OCI-LY1 (cell line): ENCODE measurements at regions not wholly inside any gene's neighbourhood (a gene's known extent, or its start where the extent isn't known, plus 50 kb on each side); places are given as distances from the start of the nearest gene placed in this dataset.

Experiments used
- H2AFZ ChIP-seq: fragments of 200-600 bp; sonication (generic), shearing (Covaris generic); 2 replicates; pipeline ENCODE4 v1.6.0; 2014; ENCODE audit warnings: antibody characterized with exemption, mild to moderate bottlenecking, low read length
- H3F3A ChIP-seq: fragments of 200-600 bp; sonication (generic), shearing (Covaris generic); 2 replicates; pipeline ENCODE4 v1.6.0; 2014; ENCODE audit warnings: mild to moderate bottlenecking, antibody characterized with exemption, low read length, moderate library complexity; ENCODE audit not compliant: insufficient read depth
- H3K27ac ChIP-seq: fragments of 200-600 bp; sonication (generic); 2 replicates; pipeline ENCODE4 v1.5.1; 2014; ENCODE audit warnings: low read length, mixed run types, mild to moderate bottlenecking, low read depth; ENCODE audit not compliant: poor library complexity, severe bottlenecking
- H3K27me3 ChIP-seq: fragments of 200-600 bp; sonication (generic); 2 replicates; pipeline ENCODE4 v1.6.0; 2014; ENCODE audit warnings: antibody characterized with exemption, mild to moderate bottlenecking, low read length, moderate library complexity; ENCODE audit not compliant: insufficient read depth
- H3K36me3 ChIP-seq: fragments of 200-600 bp; sonication (generic); 2 replicates; pipeline ENCODE4 v1.6.1; 2014; ENCODE audit warnings: mild to moderate bottlenecking, antibody characterized with exemption, low read length, moderate library complexity, mixed read lengths; ENCODE audit not compliant: insufficient read depth
- H3K4me1 ChIP-seq: fragments of 200-600 bp; sonication (generic); 2 replicates; pipeline ENCODE4 v1.5.1; 2014; ENCODE audit warnings: mild to moderate bottlenecking, low read length, moderate library complexity; ENCODE audit not compliant: insufficient read depth, severe bottlenecking
- H3K4me2 ChIP-seq: fragments of 200-600 bp; sonication (generic), shearing (Covaris generic); 2 replicates; pipeline ENCODE4 v1.6.1; 2014; ENCODE audit warnings: low read length
- H3K4me3 ChIP-seq: fragments of 200-600 bp; sonication (generic); 2 replicates; pipeline ENCODE4 v1.5.1; 2014; ENCODE audit warnings: low read length, low read depth, mild to moderate bottlenecking, mixed read lengths; ENCODE audit not compliant: poor library complexity, severe bottlenecking
- H3K79me2 ChIP-seq: fragments of 200-600 bp; shearing (Covaris generic); 2 replicates; pipeline ENCODE4 v1.6.1; 2016; ENCODE audit warnings: mixed run types, low read length, mixed read lengths; ENCODE audit not compliant: insufficient read depth
- H3K9ac ChIP-seq: fragments of 200-600 bp; sonication (generic), shearing (Covaris generic); 2 replicates; pipeline ENCODE4 v1.6.1; 2014; ENCODE audit warnings: mild to moderate bottlenecking, low read length, mixed read lengths
- H3K9me2 ChIP-seq: fragments of 200-600 bp; sonication (generic), shearing (Covaris generic); 2 replicates; pipeline ENCODE4 v1.6.1; 2014; ENCODE audit warnings: low read depth, mild to moderate bottlenecking, low read length, mixed read lengths
- H3K9me3 ChIP-seq: fragments of 200-600 bp; shearing (Covaris generic); 2 replicates; pipeline ENCODE4 v1.6.1; 2014; ENCODE audit warnings: low read length, mixed read lengths
- H4K20me1 ChIP-seq: fragments of 200-600 bp; sonication (generic), shearing (Covaris generic); 2 replicates; pipeline ENCODE4 v1.6.0; 2016; ENCODE audit warnings: mild to moderate bottlenecking, low read length; ENCODE audit not compliant: insufficient read depth
- EZH2 ChIP-seq: fragments of 200-600 bp; sonication (generic), shearing (Covaris generic); IDR thresholded peaks from 2 replicates; pipeline ENCODE4 v1.8.0; 2017; ENCODE audit warnings: borderline replicate concordance, mixed run types, mild to moderate bottlenecking, antibody characterized with exemption, low read length, moderate library complexity, mixed read lengths
- TF ChIP-seq, protein P1 (sequence below): fragments of 200-600 bp; sonication (generic), shearing (Covaris generic); IDR thresholded peaks from 2 replicates; pipeline ENCODE4 v1.5.1; 2017; ENCODE audit warnings: mild to moderate bottlenecking, antibody characterized with exemption, low read length, moderate library complexity, mixed read lengths

DNA sequence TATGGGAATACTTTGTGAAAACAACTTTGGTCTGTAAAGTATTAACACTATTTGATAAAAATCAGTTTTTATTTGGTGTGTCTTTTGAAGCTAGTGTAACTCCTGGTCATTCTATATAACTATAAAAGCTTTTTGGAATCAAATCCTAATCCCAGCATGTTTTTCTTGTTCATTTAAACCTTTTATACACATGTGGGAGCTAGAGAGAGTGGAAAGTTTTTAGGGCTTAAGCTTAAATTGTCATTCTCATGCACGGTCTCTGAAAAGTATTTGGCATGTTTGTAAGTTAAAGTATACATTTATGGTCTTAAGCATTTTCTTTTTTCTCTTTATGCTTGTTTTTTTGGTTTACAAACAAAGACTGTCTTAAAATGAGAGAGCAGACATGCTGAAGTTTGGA lies 83.4 kb upstream of the RARB start:
- H3K9me3 ChIP-seq, result no peaks in the 10 kb centered on the region
- no peaks in the 10 kb centered on the region for H3K79me2 ChIP-seq
- no peaks in the 10 kb centered on the region for H3F3A ChIP-seq
- H3K27ac ChIP-seq, result no peak overlapping the region
- H3K4me1 ChIP-seq, result no peaks in the 10 kb centered on the region
- H3K36me3 ChIP-seq, result no peaks in the 10 kb centered on the region
- H2AFZ ChIP-seq, result no peak overlapping the region
- no peaks in the 10 kb centered on the region for H3K9me2 ChIP-seq
- H3K27me3 ChIP-seq, result no peaks in the 10 kb centered on the region
- H3K9ac ChIP-seq, result no peak overlapping the region
- no peak overlapping the region for H3K4me2 ChIP-seq
- no peak overlapping the region for H3K4me3 ChIP-seq
- no peaks in the 10 kb centered on the region for H4K20me1 ChIP-seq
- TF ChIP-seq EZH2, result no peak
- TF ChIP-seq, protein P1, sequence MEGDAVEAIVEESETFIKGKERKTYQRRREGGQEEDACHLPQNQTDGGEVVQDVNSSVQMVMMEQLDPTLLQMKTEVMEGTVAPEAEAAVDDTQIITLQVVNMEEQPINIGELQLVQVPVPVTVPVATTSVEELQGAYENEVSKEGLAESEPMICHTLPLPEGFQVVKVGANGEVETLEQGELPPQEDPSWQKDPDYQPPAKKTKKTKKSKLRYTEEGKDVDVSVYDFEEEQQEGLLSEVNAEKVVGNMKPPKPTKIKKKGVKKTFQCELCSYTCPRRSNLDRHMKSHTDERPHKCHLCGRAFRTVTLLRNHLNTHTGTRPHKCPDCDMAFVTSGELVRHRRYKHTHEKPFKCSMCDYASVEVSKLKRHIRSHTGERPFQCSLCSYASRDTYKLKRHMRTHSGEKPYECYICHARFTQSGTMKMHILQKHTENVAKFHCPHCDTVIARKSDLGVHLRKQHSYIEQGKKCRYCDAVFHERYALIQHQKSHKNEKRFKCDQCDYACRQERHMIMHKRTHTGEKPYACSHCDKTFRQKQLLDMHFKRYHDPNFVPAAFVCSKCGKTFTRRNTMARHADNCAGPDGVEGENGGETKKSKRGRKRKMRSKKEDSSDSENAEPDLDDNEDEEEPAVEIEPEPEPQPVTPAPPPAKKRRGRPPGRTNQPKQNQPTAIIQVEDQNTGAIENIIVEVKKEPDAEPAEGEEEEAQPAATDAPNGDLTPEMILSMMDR, result no peak

DNA sequence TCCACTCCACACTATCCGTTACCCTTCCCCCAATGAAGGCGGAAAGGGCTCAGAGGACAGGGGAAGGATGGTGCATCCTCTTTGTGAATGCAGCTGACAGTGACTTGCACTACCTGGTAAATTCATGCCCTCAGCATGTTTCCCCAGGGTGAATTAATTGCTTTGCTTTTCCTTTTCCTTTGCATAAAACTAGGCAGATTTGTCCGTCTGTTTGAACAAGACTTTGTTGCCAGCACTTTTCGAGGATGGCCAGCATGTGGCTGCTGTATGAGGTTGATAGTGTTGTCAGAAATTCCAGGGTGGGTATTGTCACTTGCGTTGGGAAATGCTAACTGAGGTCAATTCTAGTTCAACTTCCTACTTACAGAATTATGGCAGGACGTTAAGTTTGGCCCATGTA lies 79.0 kb upstream of the RARB start:
- H3K9ac ChIP-seq, result no peak overlapping the region
- no peak for TF ChIP-seq EZH2
- TF ChIP-seq, protein P1, result no peak

DNA sequence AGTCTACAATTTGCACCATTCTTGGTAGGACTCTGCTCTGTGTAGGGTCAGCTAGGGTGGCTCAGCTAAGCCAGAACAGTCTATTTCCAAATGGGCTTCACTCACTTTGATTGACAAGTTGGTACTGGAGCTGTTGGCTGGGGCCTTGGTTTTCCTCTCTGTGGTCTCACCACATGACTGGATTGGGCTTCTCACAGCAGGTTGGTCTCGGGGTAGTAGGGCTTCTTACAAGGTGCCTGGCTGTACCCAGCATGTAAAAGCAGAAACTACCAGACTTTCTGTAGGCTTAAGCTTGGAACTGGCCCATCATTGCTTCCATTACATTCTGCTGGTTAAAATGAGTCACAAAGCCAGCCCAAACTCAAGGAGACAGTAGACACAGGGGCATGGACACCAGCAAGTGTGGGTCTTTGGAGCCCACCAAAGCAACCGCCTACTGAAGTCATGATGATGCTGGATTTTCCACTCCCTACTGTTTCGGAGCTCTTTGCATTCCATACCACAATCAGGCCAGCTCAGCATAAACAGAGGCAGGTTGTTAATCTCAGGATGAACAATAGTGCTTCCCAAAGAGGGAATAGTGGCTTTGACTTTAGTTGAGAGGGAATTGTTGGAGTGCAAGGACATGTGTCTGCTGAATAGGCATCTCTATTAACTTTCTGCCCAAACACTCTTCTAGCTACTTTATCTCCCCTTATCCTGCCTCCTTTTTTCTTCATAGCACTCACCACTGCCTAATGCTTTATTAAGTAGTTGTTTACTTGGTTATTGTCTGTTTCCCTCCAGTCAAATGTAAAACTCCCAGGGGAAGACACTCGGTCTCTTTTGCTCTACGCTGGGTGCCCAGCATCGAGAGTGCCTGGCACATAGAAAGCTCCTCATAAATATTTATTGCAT lies 78.0 kb upstream of the RARB start:
- TF ChIP-seq EZH2, result no peak
- TF ChIP-seq, protein P1, result no peak
- Histone ChIP-seq H3K79me2 (no peaks in the 10 kb centered on the region), H3K9ac (no peak overlapping the region)

More for the DNA sequence above, 79.0 kb upstream of the RARB start:
- Histone ChIP-seq H3F3A (no peaks in the 10 kb centered on the region), H3K4me1 (no peaks in the 10 kb centered on the region), H3K4me3 (no peak overlapping the region), H3K27ac (no peak overlapping the region), H3K9me2 (no peaks in the 10 kb centered on the region), H3K27me3 (peaks cover 4% of the 10 kb centered on the region; the same call in 1 of the 2 replicates), H4K20me1 (no peaks in the 10 kb centered on the region), H3K79me2 (no peaks in the 10 kb centered on the region), H3K36me3 (no peaks in the 10 kb centered on the region), H3K4me2 (no peak overlapping the region), H3K9me3 (no peaks in the 10 kb centered on the region), H2AFZ (no peak overlapping the region)

More for the DNA sequence above, 78.0 kb upstream of the RARB start:
- H4K20me1 ChIP-seq, result no peaks in the 10 kb centered on the region
- no peak overlapping the region for H2AFZ ChIP-seq
- no peaks in the 10 kb centered on the region for H3F3A ChIP-seq
- no peaks in the 10 kb centered on the region for H3K4me1 ChIP-seq
- no peak overlapping the region for H3K27ac ChIP-seq
- no peaks in the 10 kb centered on the region for H3K36me3 ChIP-seq
- H3K9me2 ChIP-seq, result no peaks in the 10 kb centered on the region
- no peaks in the 10 kb centered on the region for H3K9me3 ChIP-seq
- no peak overlapping the region for H3K4me2 ChIP-seq
- peaks cover 4% of the 10 kb centered on the region; the same call in 1 of the 2 replicates for H3K27me3 ChIP-seq
- no peak overlapping the region for H3K4me3 ChIP-seq
